K562 (cell line): ENCODE measurements at regions not wholly inside any gene's neighbourhood (a gene's known extent, or its start where the extent isn't known, plus 50 kb on each side); places are given as distances from the start of the nearest gene placed in this dataset.

ENCODE experiments used
- ATAC-seq: fragments of 200-7000 bp; cut with Tn5 transposase; 3 replicates; pipeline ENCODE4 v1.9.1; 2020; ENCODE audit warnings: moderate library complexity
- BruUV-seq: library from RNA; stranded (reverse); fragments of 400-500 nt; replicated peaks from 2 replicates; lab custom pipeline; 2021; lab: Mats Ljungman, UMichigan
- CTCF ChIA-PET: fragments of 300-600 bp; formaldehyde crosslinking; extraction: SDS; loops from one replicate; lab custom pipeline; 2021; ENCODE audit warnings: low intra/inter-chr PET ratio; lab: Yijun Ruan, JAX
- POLR2A ChIA-PET: fragments of 300-600, 350-650 bp; sonication (Branson Sonifier 250); formaldehyde crosslinking; extraction: SDS; loops from one replicate; lab custom pipeline; 2021; ENCODE audit warnings: antibody characterized with exemption, inconsistent platforms; lab: Yijun Ruan, JAX
- DNase-seq, 4 experiments: peaks; one replicate each; pipeline versions ENCODE4 v3.0.0 to v3.0.0-alpha.2; 2011 to 2018; ENCODE audit warnings: low spot score in 3 of 4, mixed read lengths in 3 of 4; ENCODE audit errors: extremely low read depth in 1 of 4
- FAIRE-seq: peaks from 2 replicates; lab custom pipeline; 2011; peaks lifted over from hg19 to GRCh38; lab: Jason Lieb, UNC
- H2AFZ ChIP-seq: 2 replicates; pipeline ENCODE4 v1.6.0; 2011; ENCODE audit warnings: low read depth, low read length, control low read depth, inconsistent platforms
- H3K27ac ChIP-seq: fragments of 200-600 bp; 3 replicates; pipeline ENCODE4 v1.8.0; 2011; ENCODE audit warnings: low read depth, mild to moderate bottlenecking, control low read depth, inconsistent platforms, low read length, moderate library complexity, mixed read lengths; ENCODE audit errors: extremely low read depth
- H3K27me3 ChIP-seq, 2 experiments: fragments of 300-600 bp in 1 of 2; 2 replicates in 1 of 2; 3 replicates in 1 of 2; pipeline versions ENCODE4 v1.6.0 to v1.8.0; 2011; ENCODE audit warnings: inconsistent platforms in 2 of 2, low read length in 2 of 2, mild to moderate bottlenecking in 1 of 2, mixed read lengths in 1 of 2, moderate library complexity in 1 of 2; ENCODE audit not compliant: control insufficient read depth in 2 of 2, insufficient read depth in 2 of 2
- H3K36me3 ChIP-seq: fragments of 300-600 bp; 3 replicates; pipeline ENCODE4 v1.8.0; 2011; ENCODE audit warnings: mild to moderate bottlenecking, low read length, inconsistent platforms; ENCODE audit not compliant: control insufficient read depth, insufficient read depth
- H3K4me1 ChIP-seq, 2 experiments: fragments of 200-600 bp in 1 of 2; replicated peaks in 1 of 2; 2 replicates in 1 of 2; 3 replicates in 1 of 2; pipeline versions ENCODE4 v1.5.1 to v1.8.0; 2011; ENCODE audit warnings: inconsistent platforms in 2 of 2, low read length in 2 of 2, mild to moderate bottlenecking in 1 of 2, mixed read lengths in 1 of 2, moderate library complexity in 1 of 2; ENCODE audit not compliant: control insufficient read depth in 2 of 2, insufficient read depth in 2 of 2
- H3K4me2 ChIP-seq: 2 replicates; pipeline ENCODE4 v1.6.1; 2011; ENCODE audit warnings: low read length, control low read depth, inconsistent platforms, mixed read lengths; ENCODE audit not compliant: insufficient read depth
- H3K4me3 ChIP-seq: fragments of 200-600 bp; sonication (generic), shearing (Covaris generic); 2 replicates; pipeline ENCODE4 v1.5.1; 2016; ENCODE audit warnings: control low read depth, inconsistent platforms
- H3K79me2 ChIP-seq: fragments of 200-600 bp; 3 replicates; pipeline ENCODE4 v1.8.0; 2011; ENCODE audit warnings: low read length, inconsistent platforms; ENCODE audit not compliant: control insufficient read depth, insufficient read depth
- H3K9ac ChIP-seq, 2 experiments: 2 replicates each; pipeline versions ENCODE4 v1.6.0 to v1.6.1; 2011; ENCODE audit warnings: low read depth in 2 of 2, low read length in 2 of 2, control low read depth in 1 of 2, inconsistent platforms in 1 of 2, mild to moderate bottlenecking in 1 of 2, mixed read lengths in 1 of 2; ENCODE audit not compliant: insufficient read depth in 1 of 2
- H3K9me1 ChIP-seq: one replicate; pipeline ENCODE4 v1.6.0; 2011; ENCODE audit warnings: inconsistent platforms, mild to moderate bottlenecking, low read length, moderate library complexity; ENCODE audit not compliant: control insufficient read depth, insufficient read depth
- H3K9me3 ChIP-seq: replicated peaks from 2 replicates; pipeline ENCODE4 v1.5.1; 2011; ENCODE audit warnings: low read depth, low read length, inconsistent platforms; ENCODE audit not compliant: control insufficient read depth, insufficient read depth
- H4K20me1 ChIP-seq: replicated peaks from 2 replicates; pipeline ENCODE4 v1.6.1; 2011; ENCODE audit warnings: low read length, inconsistent platforms, mixed read lengths; ENCODE audit not compliant: control insufficient read depth, insufficient read depth
- ADNP ChIP-seq: fragments of 200-800 bp; sonication (Bioruptor generic); IDR thresholded peaks from 2 replicates; pipeline ENCODE4 v1.6.1; 2016; ENCODE audit warnings: missing genetic modification characterization, missing compliant biosample characterization
- CBX2 ChIP-seq: fragments of 200-600 bp; sonication (generic); IDR thresholded peaks from one replicate; pipeline ENCODE4 v1.6.1; 2012; ENCODE audit warnings: mild to moderate bottlenecking, low read length, inconsistent platforms; ENCODE audit not compliant: insufficient read depth, poor library complexity, severe bottlenecking
- CREBBP ChIP-seq: IDR thresholded peaks from one replicate; pipeline ENCODE4 v1.6.1; 2012; ENCODE audit warnings: low read depth, mild to moderate bottlenecking, control low read depth, inconsistent platforms, low read length
- GABPA ChIP-seq: fragments of 200-800 bp; sonication (Bioruptor generic); conservative IDR thresholded peaks from 2 replicates; pipeline ENCODE4 v1.6.1; 2016; ENCODE audit warnings: low read depth, missing genetic modification characterization, missing compliant biosample characterization
- HMGN3 ChIP-seq: IDR thresholded peaks from 2 replicates; pipeline ENCODE4 v1.6.1; 2011; ENCODE audit warnings: borderline replicate concordance, low read depth, mild to moderate bottlenecking, mixed read lengths, low read length; ENCODE audit not compliant: insufficient read length; ENCODE audit errors: extremely low read depth
- KDM5B ChIP-seq: fragments of 200-600 bp; sonication (generic); IDR thresholded peaks from 2 replicates; pipeline ENCODE4 v1.6.1; 2012; ENCODE audit warnings: low read depth, mild to moderate bottlenecking, moderate library complexity, low read length, control low read depth, inconsistent platforms; ENCODE audit not compliant: insufficient replicate concordance
- MEIS2 ChIP-seq: fragments of 450-650 bp; IDR thresholded peaks from 2 replicates; pipeline ENCODE4 v1.6.1; 2014; ENCODE audit warnings: mild to moderate bottlenecking; ENCODE audit not compliant: partially characterized antibody
- MXI1 ChIP-seq: IDR thresholded peaks from 2 replicates; pipeline ENCODE4 v1.6.1; 2011; ENCODE audit warnings: low read depth, mild to moderate bottlenecking, improper control_type of control experiment, low read length
- NCOR1 ChIP-seq: fragments of 450-650 bp; IDR thresholded peaks from 2 replicates; pipeline ENCODE4 v1.6.1; 2016; ENCODE audit warnings: mild to moderate bottlenecking, moderate library complexity
- NFE2 ChIP-seq: IDR thresholded peaks from 2 replicates; pipeline ENCODE4 v1.6.1; 2014; ENCODE audit warnings: antibody characterized with exemption, low read depth
- POLR2B ChIP-seq: fragments of 450-650 bp; IDR thresholded peaks from 2 replicates; pipeline ENCODE4 v1.6.1; 2018; ENCODE audit warnings: low read depth; ENCODE audit not compliant: partially characterized antibody
- RAD51 ChIP-seq: fragments of 450-650 bp; IDR thresholded peaks from 2 replicates; pipeline ENCODE4 v1.7.1; 2016; ENCODE audit warnings: low read depth, mild to moderate bottlenecking, borderline replicate concordance
- SIX5 ChIP-seq, 2 experiments: IDR thresholded peaks; 2 replicates each; pipeline ENCODE4 v1.6.1; 2011; ENCODE audit warnings: low read length in 2 of 2, borderline replicate concordance in 1 of 2, low read depth in 1 of 2, mild to moderate bottlenecking in 1 of 2, moderate library complexity in 1 of 2; ENCODE audit not compliant: insufficient read depth in 1 of 2
- WGBS: fragments of 100-300 bp; shearing (Covaris generic); methylation state at CpG from one replicate; pipeline ENCODE4 v1.1.6; 2016; ENCODE audit warnings: low coverage, mixed read lengths; ENCODE audit not compliant: insufficient coverage; ENCODE audit errors: missing lambda C conversion rate; 5-methylcytosine and 5-hydroxymethylcytosine counted together
- in situ Hi-C: fragments of 300-500 bp; cut with MboI; formaldehyde crosslinking; loops from 4 replicates; pipeline ENCODE4 v1.15.0; 2018; ENCODE audit warnings: inconsistent platforms, mixed read lengths
- intact Hi-C: fragments of 100-400 bp; cut with micrococcal nuclease; formaldehyde crosslinking; loops from 2 replicates; pipeline ENCODE4 v1.14.2; 2022
- TF ChIP-seq, protein P1 (sequence below): sonication (generic); formaldehyde crosslinking; IDR thresholded peaks from 2 replicates; pipeline ENCODE4 v1.8.0; 2022; ENCODE audit warnings: mild to moderate bottlenecking, low read depth, missing genetic modification reagents
- TF ChIP-seq, protein P2 (sequence below): fragments of 250-450 bp; sonication (Bioruptor Pico); IDR thresholded peaks from 2 replicates; pipeline ENCODE4 v1.8.0; 2021; ENCODE audit warnings: mild to moderate bottlenecking, moderate library complexity

DNA sequence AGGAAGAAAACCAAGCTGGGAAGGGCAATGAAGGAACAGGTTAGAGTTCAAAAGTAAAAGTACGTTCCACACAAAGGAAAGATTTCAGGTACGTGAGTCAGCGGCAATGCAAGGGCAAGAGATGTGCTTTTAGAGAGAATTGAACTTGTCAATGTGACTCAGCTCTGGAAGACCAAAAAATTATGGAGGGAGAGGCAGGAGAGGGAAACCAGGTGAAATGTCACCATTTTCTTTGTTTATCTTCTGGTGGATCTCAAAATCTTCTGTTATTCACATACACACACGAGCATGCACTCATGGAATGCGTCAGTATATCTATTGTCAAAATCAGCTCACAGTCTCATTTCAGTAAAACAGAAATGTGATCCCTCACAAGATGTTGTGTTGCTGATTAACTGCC lies 148.8 kb upstream of the RFX3 start:
- no peaks in the 10 kb centered on the region for H3K27me3 ChIP-seq
- no peaks in the 10 kb centered on the region for H3K4me1 ChIP-seq
- H3K9me1 ChIP-seq: no peaks in the 10 kb centered on the region
- no peak for DNase-seq
- intact Hi-C loops (no loop called here), in situ Hi-C loops (no loop called here)
- H3K4me2 ChIP-seq: no peak overlapping the region
- no peak overlapping the region for H3K9ac ChIP-seq
- BruUV-seq: no TSS peak
- no peaks in the 10 kb centered on the region for H3K36me3 ChIP-seq
- H4K20me1 ChIP-seq: no peaks in the 10 kb centered on the region
- H3K79me2 ChIP-seq: no peaks in the 10 kb centered on the region
- H3K9me3 ChIP-seq: no peaks in the 10 kb centered on the region
- H2AFZ ChIP-seq: no peak overlapping the region
- whole genome bisulfite sequencing: 11% methylated on average over 5 of the region's 5 CpGs
- no peak for ATAC-seq
- H3K4me3 ChIP-seq: no peak overlapping the region
- TF ChIP-seq, protein P1, sequence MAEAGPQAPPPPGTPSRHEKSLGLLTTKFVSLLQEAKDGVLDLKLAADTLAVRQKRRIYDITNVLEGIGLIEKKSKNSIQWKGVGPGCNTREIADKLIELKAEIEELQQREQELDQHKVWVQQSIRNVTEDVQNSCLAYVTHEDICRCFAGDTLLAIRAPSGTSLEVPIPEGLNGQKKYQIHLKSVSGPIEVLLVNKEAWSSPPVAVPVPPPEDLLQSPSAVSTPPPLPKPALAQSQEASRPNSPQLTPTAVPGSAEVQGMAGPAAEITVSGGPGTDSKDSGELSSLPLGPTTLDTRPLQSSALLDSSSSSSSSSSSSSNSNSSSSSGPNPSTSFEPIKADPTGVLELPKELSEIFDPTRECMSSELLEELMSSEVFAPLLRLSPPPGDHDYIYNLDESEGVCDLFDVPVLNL (CRISPR knock-in tag): no peak
- TF ChIP-seq CBX2 (no peak), GABPA (tag) (no peak), CREBBP (no peak), SIX5 (IDR thresholded peaks at IDR 0.05; ENCODE audit: borderline replicate concordance in 1 of 2, insufficient read depth in 1 of 2, low read depth in 1 of 2, low read length in 2 of 2) (no peak), NCOR1 (no peak), NFE2 (no peak), POLR2B (no peak), MXI1 (no peak), HMGN3 (no peak), MEIS2 (no peak), RAD51 (no peak), KDM5B (no peak), ADNP (no peak)
- TF ChIP-seq, protein P2, sequence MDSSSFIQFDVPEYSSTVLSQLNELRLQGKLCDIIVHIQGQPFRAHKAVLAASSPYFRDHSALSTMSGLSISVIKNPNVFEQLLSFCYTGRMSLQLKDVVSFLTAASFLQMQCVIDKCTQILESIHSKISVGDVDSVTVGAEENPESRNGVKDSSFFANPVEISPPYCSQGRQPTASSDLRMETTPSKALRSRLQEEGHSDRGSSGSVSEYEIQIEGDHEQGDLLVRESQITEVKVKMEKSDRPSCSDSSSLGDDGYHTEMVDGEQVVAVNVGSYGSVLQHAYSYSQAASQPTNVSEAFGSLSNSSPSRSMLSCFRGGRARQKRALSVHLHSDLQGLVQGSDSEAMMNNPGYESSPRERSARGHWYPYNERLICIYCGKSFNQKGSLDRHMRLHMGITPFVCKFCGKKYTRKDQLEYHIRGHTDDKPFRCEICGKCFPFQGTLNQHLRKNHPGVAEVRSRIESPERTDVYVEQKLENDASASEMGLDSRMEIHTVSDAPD: no peak
- ChIA-PET CTCF (no interaction called here), POLR2A (no interaction called here)
- no peak for FAIRE-seq
- H3K27ac ChIP-seq: no peak overlapping the region
